GM11168 (cell line): ENCODE measurements at regions not wholly inside any gene's neighbourhood (a gene's known extent, or its start where the extent isn't known, plus 50 kb on each side); places are given as distances from the start of the nearest gene placed in this dataset.

Experiments
- in situ Hi-C: fragments of 300-500 bp; cut with MboI; formaldehyde crosslinking; loops from one replicate; pipeline ENCODE4 v1.12.0; 2022; ENCODE audit warnings: low sequenced_read_pairs; ENCODE audit not compliant: unreplicated experiment

- in situ Hi-C loops, result no loop called here
Observed at GRCh38 chr15:95326431-95327182, 1003.9 kb upstream of the NR2F2 start.

GRCh38 chr15:95327183-95327525 lies 1003.3 kb upstream of the NR2F2 start:
- in situ Hi-C loops, result no loop called here

GRCh38 chr15:95327661-95328060 lies 1002.8 kb upstream of the NR2F2 start:
- in situ Hi-C loops, result no loop called here

GRCh38 chr15:95328559-95328958 lies 1001.9 kb upstream of the NR2F2 start:
- in situ Hi-C loops, result no loop called here

GRCh38 chr15:95329362-95329761 lies 1001.1 kb upstream of the NR2F2 start:
- in situ Hi-C loops, result no loop called here

GRCh38 chr15:95341686-95342085 lies 988.8 kb upstream of the NR2F2 start:
- in situ Hi-C loops, result no loop called here

- in situ Hi-C loops, result no loop called here
Observed at GRCh38 chr15:95345867-95346266, 984.6 kb upstream of the NR2F2 start.

GRCh38 chr15:95346721-95347475 lies 983.6 kb upstream of the NR2F2 start:
- in situ Hi-C loops, result no loop called here

GRCh38 chr15:95347837-95348236 lies 982.7 kb upstream of the NR2F2 start:
- in situ Hi-C loops, result no loop called here

- in situ Hi-C loops, result no loop called here
Observed at GRCh38 chr15:95350908-95351307, 979.6 kb upstream of the NR2F2 start.

- in situ Hi-C loops, result no loop called here
Observed at GRCh38 chr15:95352631-95353187, 977.8 kb upstream of the NR2F2 start.

- in situ Hi-C loops, result no loop called here
Observed at GRCh38 chr15:95353512-95353911, 977.0 kb upstream of the NR2F2 start.

GRCh38 chr15:95359966-95360365 lies 970.5 kb upstream of the NR2F2 start:
- in situ Hi-C loops, result no loop called here

- in situ Hi-C loops, result no loop called here
Observed at GRCh38 chr15:95362306-95362705, 968.2 kb upstream of the NR2F2 start.

GRCh38 chr15:95363646-95364045 lies 966.9 kb upstream of the NR2F2 start:
- in situ Hi-C loops, result no loop called here

- in situ Hi-C loops, result no loop called here
Observed at GRCh38 chr15:95365511-95366107, 964.9 kb upstream of the NR2F2 start.

- in situ Hi-C loops, result no loop called here
Observed at GRCh38 chr15:95368191-95368590, 962.3 kb upstream of the NR2F2 start.

- in situ Hi-C loops, result no loop called here
Observed at GRCh38 chr15:95368755-95369601, 961.5 kb upstream of the NR2F2 start.

- in situ Hi-C loops, result no loop called here
Observed at GRCh38 chr15:95370291-95370690, 960.2 kb upstream of the NR2F2 start.

GRCh38 chr15:95371664-95372063 lies 958.8 kb upstream of the NR2F2 start:
- in situ Hi-C loops, result no loop called here
